Transverse colon (tissue), 4 donors: ENCODE measurements at regions not wholly inside any gene's neighbourhood (a gene's known extent, or its start where the extent isn't known, plus 50 kb on each side); places are given as distances from the start of the nearest gene placed in this dataset.

Source experiments
- DNase-seq: peaks from one replicate; pipeline ENCODE4 v3.0.0-alpha.2; 2019
- H3K27ac ChIP-seq, 4 donors: fragments of 200-600 bp; sonication (generic); 2 replicates each; pipeline ENCODE4 v1.5.1; 2016 to 2018; ENCODE audit warnings: inconsistent platforms in 4 of 4
- H3K27me3 ChIP-seq: fragments of 200-600 bp; sonication (generic); 2 replicates; pipeline ENCODE4 v1.5.1; 2017; ENCODE audit warnings: inconsistent platforms
- H3K36me3 ChIP-seq, 4 donors: fragments of 200-600 bp; sonication (generic); 2 replicates each; pipeline ENCODE4 v1.5.1; 2017 to 2019; ENCODE audit warnings: inconsistent platforms in 4 of 4
- H3K4me1 ChIP-seq, 4 donors: fragments of 200-600 bp; sonication (generic); 2 replicates each; pipeline ENCODE4 v1.5.1; 2017 to 2020; ENCODE audit warnings: inconsistent platforms in 4 of 4
- H3K4me3 ChIP-seq, 4 donors: fragments of 200-600 bp; sonication (generic); 1 replicate in 1 of 4; 2 replicates in 3 of 4; pipeline versions ENCODE4 v1.5.1 to v1.6.1; 2017 to 2019; ENCODE audit warnings: inconsistent platforms in 4 of 4
- H3K9me3 ChIP-seq, 2 donors: fragments of 200-600 bp; sonication (generic); 2 replicates each; pipeline ENCODE4 v1.5.1; 2017 to 2019; ENCODE audit warnings: inconsistent platforms in 2 of 2
- EP300 ChIP-seq: sonication (generic); formaldehyde crosslinking; IDR thresholded peaks from one replicate; pipeline ENCODE4 v1.6.1; 2017; ENCODE audit warnings: antibody characterized with exemption, low read depth
- POLR2A ChIP-seq: fragments of 450-650 bp; IDR thresholded peaks from one replicate; pipeline ENCODE4 v1.6.1; 2016; ENCODE audit warnings: antibody characterized with exemption, mild to moderate bottlenecking, moderate library complexity
- POLR2AphosphoS5 ChIP-seq, 3 donors: sonication (generic); formaldehyde crosslinking; IDR thresholded peaks; one replicate each; pipeline ENCODE4 v1.6.1; 2016; ENCODE audit warnings: antibody characterized with exemption in 3 of 3
- WGBS, 2 donors: methylation state at CpG; one replicate each; pipeline ENCODE4 v1.1.5; 2018; ENCODE audit warnings: low coverage in 1 of 2; 5-methylcytosine and 5-hydroxymethylcytosine counted together
- in situ Hi-C, 4 donors: fragments of 200-750 bp; cut with MboI; loops; one replicate each; pipeline versions ENCODE4 v1.15.0 to v1.15.1; 2017; ENCODE audit warnings: low sequenced_read_pairs in 3 of 4, low pct_ligation_motif_present in 1 of 4, low pct_unique_long_range_greater_than_20kb in 1 of 4
- intact Hi-C: fragments of 100-400 bp; cut with DNase I; formaldehyde crosslinking; loops from one replicate; pipeline ENCODE4 v1.15.1; 2023; ENCODE audit warnings: low total_unique reads
- TF ChIP-seq, protein P1 (sequence below), 5 experiments: fragments of 200-600 bp in 3 of 5; fragments of 450-650 bp in 2 of 5; sonication (generic) in 3 of 5; IDR thresholded peaks; 1 replicate in 2 of 5; 2 replicates in 3 of 5; pipeline ENCODE4 v1.5.1; 2016 to 2017; ENCODE audit warnings: antibody characterized with exemption in 5 of 5, inconsistent platforms in 3 of 5, mild to moderate bottlenecking in 2 of 5, moderate library complexity in 1 of 5

DNA sequence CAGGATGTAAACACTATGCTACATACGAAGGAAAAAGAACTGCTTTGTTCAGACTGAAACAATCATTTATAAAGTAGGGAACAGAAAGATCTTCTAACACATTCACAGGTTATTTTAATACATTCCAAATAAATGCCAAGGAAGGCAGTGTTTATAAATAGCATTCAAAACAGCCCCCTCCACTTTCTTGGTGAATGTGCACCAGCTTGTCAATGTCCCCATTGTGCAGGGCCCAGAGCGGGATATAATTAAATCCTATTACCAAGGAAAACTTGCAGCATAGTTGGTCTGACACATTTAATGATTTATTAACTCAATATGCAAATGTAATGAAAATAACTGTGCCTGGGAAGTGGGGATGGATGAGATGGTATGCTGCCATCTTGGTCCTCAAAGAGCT lies 135.9 kb upstream of the RAD23B start:
- Histone ChIP-seq H3K36me3 (no peaks in the 10 kb centered on the region), H3K4me1 (peaks cover 0 to 25% (median 20%) of the 10 kb centered on the region in 4 donors), H3K9me3 (no peaks in the 10 kb centered on the region), H3K27ac (no peak overlapping the region), H3K4me3 (no peak overlapping the region), H3K27me3 (no peaks in the 10 kb centered on the region)
- no peak for TF ChIP-seq EP300
- TF ChIP-seq POLR2A, result no peak
- TF ChIP-seq POLR2AphosphoS5 (IDR thresholded peaks at IDR 0.05), result no peak
- TF ChIP-seq, protein P1, sequence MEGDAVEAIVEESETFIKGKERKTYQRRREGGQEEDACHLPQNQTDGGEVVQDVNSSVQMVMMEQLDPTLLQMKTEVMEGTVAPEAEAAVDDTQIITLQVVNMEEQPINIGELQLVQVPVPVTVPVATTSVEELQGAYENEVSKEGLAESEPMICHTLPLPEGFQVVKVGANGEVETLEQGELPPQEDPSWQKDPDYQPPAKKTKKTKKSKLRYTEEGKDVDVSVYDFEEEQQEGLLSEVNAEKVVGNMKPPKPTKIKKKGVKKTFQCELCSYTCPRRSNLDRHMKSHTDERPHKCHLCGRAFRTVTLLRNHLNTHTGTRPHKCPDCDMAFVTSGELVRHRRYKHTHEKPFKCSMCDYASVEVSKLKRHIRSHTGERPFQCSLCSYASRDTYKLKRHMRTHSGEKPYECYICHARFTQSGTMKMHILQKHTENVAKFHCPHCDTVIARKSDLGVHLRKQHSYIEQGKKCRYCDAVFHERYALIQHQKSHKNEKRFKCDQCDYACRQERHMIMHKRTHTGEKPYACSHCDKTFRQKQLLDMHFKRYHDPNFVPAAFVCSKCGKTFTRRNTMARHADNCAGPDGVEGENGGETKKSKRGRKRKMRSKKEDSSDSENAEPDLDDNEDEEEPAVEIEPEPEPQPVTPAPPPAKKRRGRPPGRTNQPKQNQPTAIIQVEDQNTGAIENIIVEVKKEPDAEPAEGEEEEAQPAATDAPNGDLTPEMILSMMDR (IDR thresholded peaks at IDR 0.05), result no peak
- intact Hi-C loops (no loop called here), in situ Hi-C loops (no loop called here)
- WGBS, 2 donors, result 44 to 80% methylated on average over 1 to 2 of the region's 2 CpGs
- no peak for DNase-seq

DNA sequence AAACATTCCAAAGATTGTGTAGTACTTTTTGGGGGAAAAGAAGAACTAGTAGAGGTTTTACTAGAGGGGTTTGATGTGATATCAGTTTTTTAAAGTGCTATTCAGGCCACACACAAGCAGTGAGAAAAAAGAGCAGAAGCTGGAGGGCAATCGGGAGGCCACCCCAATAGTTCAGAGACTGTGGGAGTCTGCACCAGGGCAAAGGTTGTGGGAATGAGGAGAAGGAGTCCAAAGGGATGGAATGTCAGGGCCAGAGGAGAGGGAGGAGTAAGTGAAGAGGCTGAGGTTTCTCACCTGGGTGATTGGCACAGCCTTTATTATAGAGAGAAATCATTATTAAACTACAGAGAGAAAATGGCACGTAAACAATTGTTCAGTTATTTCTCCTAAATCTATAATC lies 134.9 kb upstream of the RAD23B start:
- H3K27ac ChIP-seq, result no peak overlapping the region
- no peak overlapping the region for H3K4me3 ChIP-seq
- TF ChIP-seq POLR2AphosphoS5 (IDR thresholded peaks at IDR 0.05) (no peak), POLR2A (no peak), EP300 (no peak)
- TF ChIP-seq, protein P1 (IDR thresholded peaks at IDR 0.05), result no peak
- WGBS, 2 donors, result 73 to 89% methylated on average over 2 of the region's 2 CpGs
- H3K4me1 ChIP-seq, result peaks cover 0 to 15% (median 10%) of the 10 kb centered on the region in 4 donors
- H3K36me3 ChIP-seq, result no peaks in the 10 kb centered on the region
- no peaks in the 10 kb centered on the region for H3K27me3 ChIP-seq
- in situ Hi-C loops (no loop called here), intact Hi-C loops (no loop called here)
- no peak for DNase-seq
- no peaks in the 10 kb centered on the region for H3K9me3 ChIP-seq

DNA sequence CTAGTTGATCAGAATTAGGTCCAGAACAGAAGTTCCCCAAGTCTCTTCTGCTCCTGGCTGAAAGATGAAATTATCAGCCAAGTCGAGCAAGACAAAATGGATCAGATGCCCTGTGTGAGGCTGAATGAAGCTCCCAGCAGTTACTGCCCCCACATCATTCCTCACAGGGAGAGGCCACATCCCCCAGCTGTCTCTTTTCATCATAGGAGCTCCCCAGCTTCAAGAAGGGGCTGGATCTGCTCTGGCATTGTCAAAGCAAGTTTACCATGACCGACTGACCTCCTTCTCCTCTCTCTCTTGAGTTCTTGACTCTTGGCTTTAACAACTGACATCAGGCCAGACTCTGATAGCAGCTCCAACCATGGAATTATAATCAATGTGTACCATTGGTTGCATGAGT lies 133.3 kb upstream of the RAD23B start:
- intact Hi-C loops (no loop called here), in situ Hi-C loops (loop anchor here in 1 of 4 donors (25.0 kb wide), 2 partner anchors 287 to 512 kb away; partner anchors contain the start of gene ZNF462)
- no peak for DNase-seq
- 79 to 80% methylated on average over 1 to 2 of the region's 2 CpGs for WGBS, 2 donors
- no peak overlapping the region for H3K4me3 ChIP-seq
- no peak overlapping the region for H3K27ac ChIP-seq
- H3K36me3 ChIP-seq, result no peaks in the 10 kb centered on the region
- TF ChIP-seq, protein P1 (IDR thresholded peaks at IDR 0.05), result no peak
- TF ChIP-seq POLR2A, result no peak
- no peak for TF ChIP-seq POLR2AphosphoS5 (IDR thresholded peaks at IDR 0.05)
- TF ChIP-seq EP300, result no peak
- no peaks in the 10 kb centered on the region for H3K27me3 ChIP-seq
- no peaks in the 10 kb centered on the region for H3K4me1 ChIP-seq
- no peaks in the 10 kb centered on the region for H3K9me3 ChIP-seq

DNA sequence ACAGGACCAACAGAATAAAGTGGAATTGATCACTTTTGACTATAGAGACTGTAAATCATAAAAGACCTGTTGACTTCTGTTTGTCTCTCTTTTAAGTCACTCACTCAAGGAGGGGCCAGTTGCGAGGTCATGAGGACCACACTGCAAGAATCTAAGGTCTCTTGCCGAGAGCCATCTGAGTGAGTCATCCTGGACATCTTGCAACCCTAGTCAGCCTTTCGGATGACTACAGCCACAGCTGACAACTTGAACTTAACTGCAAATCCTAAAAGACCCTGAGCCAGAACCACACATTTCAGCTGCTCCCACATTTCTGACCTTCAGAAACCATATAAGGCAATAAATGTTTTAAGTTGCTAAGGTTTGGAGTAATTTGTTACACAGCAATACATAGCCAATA lies 129.7 kb upstream of the RAD23B start:
- intact Hi-C loops, result no loop called here
- H3K4me1 ChIP-seq, result no peaks in the 10 kb centered on the region
- H3K9me3 ChIP-seq, result no peaks in the 10 kb centered on the region
- WGBS, 2 donors, result 77% methylated on average over 3 of the region's 3 CpGs; no CpG with 5 or more reads in 1 of the 2 donors
- H3K36me3 ChIP-seq, result no peaks in the 10 kb centered on the region
- TF ChIP-seq, protein P1 (IDR thresholded peaks at IDR 0.05), result no peak
- TF ChIP-seq POLR2A (no peak), EP300 (no peak), POLR2AphosphoS5 (IDR thresholded peaks at IDR 0.05) (no peak)
- H3K27ac ChIP-seq, result no peak overlapping the region
- DNase-seq, result no peak
- H3K27me3 ChIP-seq, result no peaks in the 10 kb centered on the region
- no peak overlapping the region for H3K4me3 ChIP-seq
- in situ Hi-C loops, result loop anchor here in 1 of 4 donors (25.0 kb wide), 2 partner anchors 291 to 516 kb away; partner anchors contain the start of gene ZNF462
